C4-2B (cell line): ENCODE measurements at regions not wholly inside any gene's neighbourhood (a gene's known extent, or its start where the extent isn't known, plus 50 kb on each side); places are given as distances from the start of the nearest gene placed in this dataset.

Source experiments
- H3K27ac ChIP-seq: fragments of 450-650 bp; 2 replicates; pipeline ENCODE4 v1.5.1; 2017
- CTCF ChIP-seq: fragments of 450-650 bp; conservative IDR thresholded peaks from 2 replicates; pipeline ENCODE4 v1.5.1; 2017; ENCODE audit warnings: mild to moderate bottlenecking
- ZFX ChIP-seq: fragments of 450-650 bp; IDR thresholded peaks from 2 replicates; pipeline ENCODE4 v1.6.1; 2017

- TF ChIP-seq ZFX (no peak), CTCF (no peak)
- no peak overlapping the region for H3K27ac ChIP-seq
These were observed 157.4 kb downstream of the ANKRD30B start for GRCh38 chr18:14905350-14905749.

GRCh38 chr18:14905979-14906378 is 158.0 kb downstream of the ANKRD30B start:
- TF ChIP-seq ZFX (no peak), CTCF (no peak)
- H3K27ac ChIP-seq: no peak overlapping the region

GRCh38 chr18:14907420-14907819 is 159.4 kb downstream of the ANKRD30B start:
- TF ChIP-seq CTCF: no peak
- TF ChIP-seq ZFX: no peak
- no peak overlapping the region for H3K27ac ChIP-seq

GRCh38 chr18:14908541-14908940 is 160.6 kb downstream of the ANKRD30B start:
- TF ChIP-seq CTCF (no peak), ZFX (no peak)
- H3K27ac ChIP-seq: no peak overlapping the region

- TF ChIP-seq ZFX (no peak), CTCF (no peak)
- H3K27ac ChIP-seq: no peak overlapping the region
These were observed 165.0 kb downstream of the ANKRD30B start for GRCh38 chr18:14912967-14913366.

- TF ChIP-seq CTCF (no peak), ZFX (no peak)
- no peak overlapping the region for H3K27ac ChIP-seq
These were observed 166.1 kb downstream of the ANKRD30B start for GRCh38 chr18:14914121-14914520.

- no peak overlapping the region for H3K27ac ChIP-seq
- TF ChIP-seq ZFX: no peak
- no peak for TF ChIP-seq CTCF
These were observed 166.8 kb downstream of the ANKRD30B start for GRCh38 chr18:14914771-14915170.
